Effector CD4-positive, alpha-beta T cell (primary cell): ENCODE measurements at regions not wholly inside any gene's neighbourhood (a gene's known extent, or its start where the extent isn't known, plus 50 kb on each side); places are given as distances from the start of the nearest gene placed in this dataset.
"Not testable (repeated sequence)": the region's sequence is repeated elsewhere in the genome, so short reads cannot be mapped to it uniquely, and the experiment has no call there.

Experiments
- DNase-seq: peaks from one replicate; pipeline ENCODE4 v3.0.0-alpha.2; 2020

GRCh38 chr16:82295290-82296201 is 125.5 kb upstream of the MPHOSPH6 start:
- no peak for DNase-seq

- DNase-seq: no peak
These were observed 123.6 kb upstream of the MPHOSPH6 start for GRCh38 chr16:82293671-82294070.

- no peak for DNase-seq
These were observed 117.9 kb upstream of the MPHOSPH6 start for GRCh38 chr16:82287937-82288336.

GRCh38 chr16:82282662-82283061 is 112.6 kb upstream of the MPHOSPH6 start:
- DNase-seq: no peak

- no peak for DNase-seq
These were observed 111.5 kb upstream of the MPHOSPH6 start for GRCh38 chr16:82281544-82281943.

- no peak for DNase-seq
These were observed 110.8 kb upstream of the MPHOSPH6 start for GRCh38 chr16:82280867-82281266.

GRCh38 chr16:82275349-82275748 is 105.3 kb upstream of the MPHOSPH6 start:
- DNase-seq: not testable (repeated sequence)

- no peak for DNase-seq
These were observed 101.6 kb upstream of the MPHOSPH6 start for GRCh38 chr16:82271636-82272035.

GRCh38 chr16:82267675-82268074 is 97.7 kb upstream of the MPHOSPH6 start:
- DNase-seq: not testable (repeated sequence)

GRCh38 chr16:82265809-82266208 is 95.8 kb upstream of the MPHOSPH6 start:
- DNase-seq: no peak

GRCh38 chr16:82264756-82265155 is 94.7 kb upstream of the MPHOSPH6 start:
- no peak for DNase-seq

GRCh38 chr16:82263521-82264143 is 93.6 kb upstream of the MPHOSPH6 start:
- peak; percentile 40 for DNase-seq

GRCh38 chr16:82262244-82262643 is 92.2 kb upstream of the MPHOSPH6 start:
- no peak for DNase-seq

- no peak for DNase-seq
These were observed 90.3 kb upstream of the MPHOSPH6 start for GRCh38 chr16:82260212-82260795.

GRCh38 chr16:82259731-82260130 is 89.7 kb upstream of the MPHOSPH6 start:
- DNase-seq: no peak

GRCh38 chr16:82257990-82258389 is 88.0 kb upstream of the MPHOSPH6 start:
- no peak for DNase-seq

- no peak for DNase-seq
These were observed 82.6 kb upstream of the MPHOSPH6 start for GRCh38 chr16:82252582-82252981.

GRCh38 chr16:82248677-82249076 is 78.7 kb upstream of the MPHOSPH6 start:
- no peak for DNase-seq

- DNase-seq: no peak
These were observed 78.1 kb upstream of the MPHOSPH6 start for GRCh38 chr16:82248012-82248656.

- no peak for DNase-seq
These were observed 72.2 kb upstream of the MPHOSPH6 start for GRCh38 chr16:82242201-82242600.

GRCh38 chr16:82241469-82242052 is 71.5 kb upstream of the MPHOSPH6 start:
- no peak for DNase-seq

- DNase-seq: no peak
These were observed 70.1 kb upstream of the MPHOSPH6 start for GRCh38 chr16:82240111-82240510.

- no peak for DNase-seq
These were observed 66.9 kb upstream of the MPHOSPH6 start for GRCh38 chr16:82236875-82237274.
